HFF-Myc (cell line): ENCODE measurements at regions not wholly inside any gene's neighbourhood (a gene's known extent, or its start where the extent isn't known, plus 50 kb on each side); places are given as distances from the start of the nearest gene placed in this dataset.

Source experiments
- DNase-seq: peaks from one replicate; pipeline ENCODE4 v3.0.0-alpha.2; 2011; ENCODE audit warnings: low read depth; ENCODE audit errors: extremely low read depth
- H3K4me3 ChIP-seq: replicated peaks from 2 replicates; pipeline ENCODE4 v1.5.1; 2011; ENCODE audit warnings: low read depth, mild to moderate bottlenecking, control low read depth, low read length
- TF ChIP-seq, protein P1 (sequence below): IDR thresholded peaks from 2 replicates; pipeline ENCODE4 v1.5.1; 2012; ENCODE audit warnings: mild to moderate bottlenecking, low read depth, low read length, control low read depth; ENCODE audit errors: missing control alignments

DNA sequence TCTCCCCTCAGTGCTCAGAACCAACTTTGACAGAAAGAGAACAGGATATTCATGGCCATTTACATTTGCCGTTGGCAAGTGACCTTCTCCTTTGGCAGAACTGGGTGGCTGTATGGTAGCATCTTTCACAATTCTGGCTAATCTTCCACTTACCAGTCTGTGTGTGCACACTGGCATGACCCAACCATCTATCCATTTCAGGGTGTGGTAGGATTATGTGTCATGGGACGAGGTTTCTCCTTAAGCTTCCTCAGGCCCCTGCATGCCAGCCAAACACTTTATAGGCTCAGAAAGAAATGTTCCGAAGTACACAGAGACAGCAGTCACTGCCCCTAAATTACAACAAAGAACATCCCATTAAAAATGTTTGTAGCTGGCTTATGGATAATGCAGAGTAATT lies 497.1 kb downstream of the NFIB start:
- no peak for DNase-seq
- no peak overlapping the region for H3K4me3 ChIP-seq
- TF ChIP-seq, protein P1, sequence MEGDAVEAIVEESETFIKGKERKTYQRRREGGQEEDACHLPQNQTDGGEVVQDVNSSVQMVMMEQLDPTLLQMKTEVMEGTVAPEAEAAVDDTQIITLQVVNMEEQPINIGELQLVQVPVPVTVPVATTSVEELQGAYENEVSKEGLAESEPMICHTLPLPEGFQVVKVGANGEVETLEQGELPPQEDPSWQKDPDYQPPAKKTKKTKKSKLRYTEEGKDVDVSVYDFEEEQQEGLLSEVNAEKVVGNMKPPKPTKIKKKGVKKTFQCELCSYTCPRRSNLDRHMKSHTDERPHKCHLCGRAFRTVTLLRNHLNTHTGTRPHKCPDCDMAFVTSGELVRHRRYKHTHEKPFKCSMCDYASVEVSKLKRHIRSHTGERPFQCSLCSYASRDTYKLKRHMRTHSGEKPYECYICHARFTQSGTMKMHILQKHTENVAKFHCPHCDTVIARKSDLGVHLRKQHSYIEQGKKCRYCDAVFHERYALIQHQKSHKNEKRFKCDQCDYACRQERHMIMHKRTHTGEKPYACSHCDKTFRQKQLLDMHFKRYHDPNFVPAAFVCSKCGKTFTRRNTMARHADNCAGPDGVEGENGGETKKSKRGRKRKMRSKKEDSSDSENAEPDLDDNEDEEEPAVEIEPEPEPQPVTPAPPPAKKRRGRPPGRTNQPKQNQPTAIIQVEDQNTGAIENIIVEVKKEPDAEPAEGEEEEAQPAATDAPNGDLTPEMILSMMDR = no peak

DNA sequence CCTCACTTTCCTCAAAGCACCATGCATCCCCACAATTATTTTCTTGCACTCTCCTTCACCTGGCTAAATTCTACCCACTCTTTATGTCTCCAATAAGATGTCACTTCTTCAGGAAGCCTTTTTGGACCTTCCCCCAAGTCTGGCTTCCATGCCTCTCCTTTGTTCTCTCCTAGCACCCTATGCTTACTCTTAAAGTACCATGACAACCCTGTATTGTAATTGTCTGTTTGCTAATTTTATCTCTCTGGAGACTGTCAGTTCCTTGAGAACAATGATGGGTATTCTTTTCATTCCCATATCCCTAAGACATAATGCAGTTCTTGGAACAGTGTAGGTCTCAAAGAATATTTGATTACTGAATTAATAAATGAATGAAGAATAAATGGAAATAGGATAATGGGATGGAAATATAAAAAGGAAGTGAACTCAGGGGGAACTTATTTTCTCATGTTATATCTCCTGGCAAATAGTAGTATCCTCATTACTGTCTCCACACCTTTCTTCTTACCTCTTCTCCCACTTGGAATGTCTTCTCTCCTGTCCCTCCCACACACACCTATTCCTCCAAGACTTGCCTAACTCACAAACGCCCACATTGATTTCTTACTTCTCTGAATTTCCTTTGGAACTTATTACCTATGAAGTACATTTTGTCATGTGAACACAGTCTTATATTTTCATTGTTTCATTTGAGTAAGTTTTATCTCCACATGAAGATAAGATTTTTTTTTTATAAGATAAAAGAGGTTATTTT lies 499.1 kb downstream of the NFIB start:
- H3K4me3 ChIP-seq = no peak overlapping the region
- TF ChIP-seq, protein P1 = no peak
- DNase-seq = no peak

DNA sequence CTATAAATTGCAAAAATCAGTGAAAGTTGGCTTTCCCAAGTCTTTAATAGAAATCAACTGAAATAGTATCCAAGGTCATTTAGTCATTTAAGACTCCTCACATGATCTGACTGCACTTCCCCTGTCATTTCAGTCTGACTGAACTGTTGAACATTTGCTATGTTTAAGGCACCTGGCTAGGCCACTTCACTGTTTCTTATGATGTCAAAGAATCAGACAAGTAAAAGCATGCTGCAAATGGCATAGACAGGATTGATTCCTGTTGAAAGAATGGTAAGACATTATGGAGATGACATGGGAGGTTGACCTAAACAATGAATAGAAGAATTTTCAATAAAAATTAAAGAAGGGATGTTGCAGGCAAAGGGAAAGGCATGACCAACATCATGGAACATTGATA lies 502.1 kb downstream of the NFIB start:
- DNase-seq = no peak
- H3K4me3 ChIP-seq = no peak overlapping the region
- TF ChIP-seq, protein P1 = no peak

DNA sequence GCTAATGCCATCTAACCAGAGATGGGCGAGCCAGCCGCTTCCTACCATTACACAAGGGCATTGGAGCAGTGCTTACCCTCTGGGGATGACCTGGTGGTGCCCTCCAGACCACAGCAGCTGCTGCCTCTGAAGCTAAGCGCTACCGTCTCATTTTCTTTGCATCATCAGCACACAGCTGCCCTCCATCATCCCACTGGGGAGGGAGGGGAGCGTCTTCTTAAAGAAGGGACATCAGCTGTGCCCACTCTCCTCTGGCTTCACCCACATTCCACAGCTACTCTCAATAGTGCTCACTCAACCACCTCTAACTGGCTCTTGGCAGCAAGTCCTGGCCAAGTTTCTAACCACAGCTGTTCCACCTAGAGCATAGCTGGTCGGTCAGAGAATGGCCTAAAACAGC lies 503.4 kb downstream of the NFIB start:
- TF ChIP-seq, protein P1 = no peak
- no peak for DNase-seq
- H3K4me3 ChIP-seq = no peak overlapping the region

DNA sequence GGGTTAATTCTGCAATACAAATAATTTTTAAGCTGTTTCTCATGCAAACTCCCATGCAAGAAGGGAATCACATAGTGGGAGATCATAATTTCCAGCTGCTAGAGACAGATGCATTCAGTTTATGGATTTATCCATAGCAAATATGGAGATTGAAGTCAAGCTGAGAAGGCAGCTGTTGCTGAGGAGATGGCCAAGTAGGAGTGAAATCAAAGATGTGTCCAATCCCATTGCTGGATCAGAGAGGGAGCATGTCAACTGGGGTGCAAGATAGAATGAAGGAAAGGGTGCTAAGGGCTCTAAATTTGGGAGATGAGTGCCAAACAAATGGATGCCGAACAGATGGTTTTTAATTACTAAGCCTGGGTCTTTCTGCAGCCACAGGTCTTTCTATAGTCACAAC lies 504.5 kb downstream of the NFIB start:
- TF ChIP-seq, protein P1 = no peak
- DNase-seq = no peak
- H3K4me3 ChIP-seq = no peak overlapping the region

DNA sequence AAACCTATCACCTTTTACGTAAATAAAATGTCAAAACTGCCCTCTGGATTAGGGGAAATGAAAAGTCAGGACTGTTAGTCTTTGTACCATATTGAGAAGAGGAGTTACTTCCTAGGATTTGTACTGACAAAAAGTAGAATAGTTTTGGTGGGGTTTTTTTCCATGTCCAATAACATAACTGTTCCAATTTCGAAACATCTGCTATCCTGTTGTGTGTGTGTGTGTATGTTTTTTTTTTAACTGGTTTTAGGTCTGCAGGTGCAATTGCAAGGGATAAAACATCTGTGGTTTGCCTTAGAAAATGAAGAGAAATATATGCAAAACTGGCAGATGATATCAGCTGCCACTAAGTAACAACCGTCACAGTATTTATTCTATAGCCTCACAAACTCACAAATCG lies 506.8 kb downstream of the NFIB start:
- DNase-seq = no peak
- H3K4me3 ChIP-seq = no peak overlapping the region
- TF ChIP-seq, protein P1 = no peak

DNA sequence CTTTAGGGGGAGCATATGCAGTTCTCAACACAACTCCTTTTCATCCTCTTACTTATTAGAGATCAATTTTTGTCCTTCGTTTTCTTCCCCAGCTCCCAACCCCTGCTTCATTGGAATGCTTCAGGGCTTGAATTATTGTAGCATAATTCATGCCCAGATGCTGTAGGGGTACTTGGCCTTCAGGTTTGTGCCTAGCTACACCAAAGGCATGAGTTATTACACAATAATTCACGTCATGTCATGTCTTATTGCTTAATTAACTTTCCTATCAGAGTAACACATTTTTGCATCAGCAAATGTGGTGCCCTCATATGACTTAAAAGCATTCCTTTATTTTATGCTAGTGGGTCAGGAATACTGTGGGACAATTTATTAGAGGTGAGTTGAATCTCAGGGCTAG lies 507.2 kb downstream of the NFIB start:
- DNase-seq = no peak
- TF ChIP-seq, protein P1 = no peak
- no peak overlapping the region for H3K4me3 ChIP-seq
